HepG2 (cell line): ENCODE measurements at regions not wholly inside any gene's neighbourhood (a gene's known extent, or its start where the extent isn't known, plus 50 kb on each side); places are given as distances from the start of the nearest gene placed in this dataset.

ENCODE experiments used
- ATAC-seq: fragments of 200-7000 bp; cut with Tn5 transposase; 3 replicates; pipeline ENCODE4 v1.9.1; 2020; ENCODE audit warnings: mild to moderate bottlenecking, moderate library complexity
- BruUV-seq: library from RNA; stranded (reverse); fragments of 400-500 nt; replicated peaks from 2 replicates; lab custom pipeline; 2021; lab: Mats Ljungman, UMichigan
- CTCF ChIA-PET: fragments of 300-600 bp; formaldehyde crosslinking; extraction: SDS; loops from one replicate; lab custom pipeline; 2021; ENCODE audit warnings: low total read pairs, inconsistent platforms, low intra/inter-chr PET ratio; lab: Yijun Ruan, JAX
- POLR2A ChIA-PET: fragments of 350-600 bp; sonication (Branson Sonifier 250); formaldehyde crosslinking; loops from one replicate; lab custom pipeline; 2020; ENCODE audit warnings: antibody characterized with exemption, inconsistent platforms; lab: Yijun Ruan, JAX
- DNase-seq: peaks from one replicate; pipeline ENCODE4 v3.0.0-alpha.2; 2015; ENCODE audit warnings: low spot score
- FAIRE-seq: peaks from 3 replicates; lab custom pipeline; 2011; peaks lifted over from hg19 to GRCh38; lab: Jason Lieb, UNC
- H2AFZ ChIP-seq: one replicate; pipeline ENCODE4 v1.6.1; 2011; ENCODE audit warnings: low read length, inconsistent platforms
- H3K27ac ChIP-seq: fragments of 300-600 bp; 3 replicates; pipeline ENCODE4 v1.8.0; 2011; ENCODE audit warnings: mixed run types, mild to moderate bottlenecking, mixed read lengths, low read length, inconsistent platforms; ENCODE audit not compliant: insufficient read depth; ENCODE audit errors: extremely low read length
- H3K27me3 ChIP-seq, 2 experiments: fragments of 200-600 bp in 1 of 2; 2 replicates in 1 of 2; 3 replicates in 1 of 2; pipeline versions ENCODE4 v1.6.0 to v1.8.0; 2011; ENCODE audit warnings: low read length in 2 of 2, mild to moderate bottlenecking in 2 of 2, moderate library complexity in 2 of 2, inconsistent platforms in 1 of 2; ENCODE audit not compliant: insufficient read depth in 2 of 2, control insufficient read depth in 1 of 2
- H3K36me3 ChIP-seq, 2 experiments: fragments of 200-600 bp in 1 of 2; replicated peaks in 1 of 2; 2 replicates in 1 of 2; 3 replicates in 1 of 2; pipeline versions ENCODE4 v1.5.1 to v1.8.0; 2011; ENCODE audit warnings: low read length in 2 of 2, inconsistent platforms in 1 of 2; ENCODE audit not compliant: insufficient read depth in 2 of 2, control insufficient read depth in 1 of 2
- H3K4me1 ChIP-seq: 2 replicates; pipeline ENCODE4 v1.5.1; 2012; ENCODE audit warnings: low read length, inconsistent platforms; ENCODE audit not compliant: insufficient read depth
- H3K4me2 ChIP-seq: 2 replicates; pipeline ENCODE4 v1.6.0; 2011; ENCODE audit warnings: low read depth, low read length, inconsistent platforms
- H3K4me3 ChIP-seq, 3 experiments: fragments of 200-600 bp in 1 of 3; sonication (generic), shearing (Covaris generic) in 1 of 3; replicated peaks in 1 of 3; 2 replicates each; pipeline ENCODE4 v1.5.1; 2011 to 2016; ENCODE audit warnings: low read length in 3 of 3, inconsistent platforms in 2 of 3, low read depth in 2 of 3, mild to moderate bottlenecking in 2 of 3, control low read depth in 1 of 3, mixed read lengths in 1 of 3; ENCODE audit not compliant: insufficient read depth in 1 of 3
- H3K79me2 ChIP-seq: one replicate; pipeline ENCODE4 v1.6.1; 2011; ENCODE audit warnings: low read length, inconsistent platforms; ENCODE audit not compliant: insufficient read depth
- H3K9ac ChIP-seq: 2 replicates; pipeline ENCODE4 v1.6.0; 2011; ENCODE audit warnings: mild to moderate bottlenecking, low read depth, low read length, inconsistent platforms; ENCODE audit not compliant: insufficient read depth
- H3K9me3 ChIP-seq: 2 replicates; pipeline ENCODE4 v1.5.1; 2012; ENCODE audit warnings: mild to moderate bottlenecking, low read length
- H4K20me1 ChIP-seq: 2 replicates; pipeline ENCODE4 v1.6.0; 2011; ENCODE audit warnings: inconsistent platforms, mild to moderate bottlenecking, low read length, moderate library complexity; ENCODE audit not compliant: insufficient read depth
- CBFB ChIP-seq: sonication (generic); formaldehyde crosslinking; IDR thresholded peaks from 2 replicates; pipeline ENCODE4 v1.4.0; 2020; ENCODE audit warnings: missing genetic modification reagents
- CENPBD1 ChIP-seq: sonication (generic); formaldehyde crosslinking; IDR thresholded peaks from 2 replicates; pipeline ENCODE4 v1.8.0; 2022; ENCODE audit warnings: missing genetic modification reagents, low read depth, mild to moderate bottlenecking, borderline replicate concordance
- DPF2 ChIP-seq: sonication (generic); formaldehyde crosslinking; IDR thresholded peaks from 2 replicates; pipeline ENCODE4 v1.4.0; 2020; ENCODE audit warnings: mild to moderate bottlenecking, low read depth, missing genetic modification reagents, borderline replicate concordance
- ERF ChIP-seq: IDR thresholded peaks from 2 replicates; pipeline ENCODE4 v1.6.1; 2018; ENCODE audit warnings: missing biosample characterization, missing genetic modification reagents
- HDAC6 ChIP-seq: fragments of 200-600 bp; sonication (generic); IDR thresholded peaks from 2 replicates; pipeline ENCODE4 v1.7.0; 2017; ENCODE audit warnings: mild to moderate bottlenecking, antibody characterized with exemption, low read length, low read depth
- HOXA9 ChIP-seq: sonication (generic); formaldehyde crosslinking; IDR thresholded peaks from 2 replicates; pipeline ENCODE4 v1.8.1; 2022; ENCODE audit warnings: missing genetic modification reagents, mild to moderate bottlenecking, moderate library complexity, borderline replicate concordance
- KAT2B ChIP-seq: fragments of 150-350 bp; IDR thresholded peaks from 2 replicates; pipeline ENCODE4 v1.6.1; 2014; ENCODE audit warnings: low read depth, low read length, borderline replicate concordance
- MTERF4 ChIP-seq: sonication (generic); formaldehyde crosslinking; IDR thresholded peaks from 2 replicates; pipeline ENCODE4 v1.8.0; 2023; ENCODE audit warnings: mild to moderate bottlenecking, missing genetic modification reagents
- SOX6 ChIP-seq, 2 experiments: fragments of 450-650 bp in 1 of 2; sonication (generic) in 1 of 2; formaldehyde crosslinking in 1 of 2; IDR thresholded peaks; 2 replicates each; pipeline versions ENCODE4 v1.4.0 to v1.6.1; 2017 to 2020; ENCODE audit warnings: antibody characterized with exemption in 1 of 2, mild to moderate bottlenecking in 1 of 2, missing genetic modification reagents in 1 of 2
- SP5 ChIP-seq: IDR thresholded peaks from 2 replicates; pipeline ENCODE4 v1.6.1; 2016; ENCODE audit warnings: low read depth, borderline replicate concordance
- SRY ChIP-seq: sonication (generic); formaldehyde crosslinking; IDR thresholded peaks from 2 replicates; pipeline ENCODE4 v1.8.0; 2022; ENCODE audit warnings: mild to moderate bottlenecking, missing genetic modification reagents
- ZNF234 ChIP-seq: sonication (generic); formaldehyde crosslinking; conservative IDR thresholded peaks from 2 replicates; pipeline ENCODE4 v1.5.1; 2020; ENCODE audit warnings: mild to moderate bottlenecking, missing genetic modification reagents
- ZNF883 ChIP-seq: sonication (generic); formaldehyde crosslinking; IDR thresholded peaks from 2 replicates; pipeline ENCODE4 v1.5.1; 2020; ENCODE audit warnings: mild to moderate bottlenecking, missing genetic modification reagents; ENCODE audit errors: not compliant biosample characterization
- WGBS: methylation state at CpG from one replicate; pipeline ENCODE4 v1.1.6; 2017; ENCODE audit warnings: low lambda C conversion rate; 5-methylcytosine and 5-hydroxymethylcytosine counted together
- in situ Hi-C: cut with HindIII; loops from 2 replicates; pipeline ENCODE4 v1.10.0; 2017; ENCODE audit warnings: low pct_unique_long_range_greater_than_20kb; ENCODE audit not compliant: extremely low pct_ligation_motif_present
- intact Hi-C: fragments of 100-400 bp; cut with micrococcal nuclease; formaldehyde crosslinking; loops from one replicate; pipeline ENCODE4 v1.10.0; 2022; ENCODE audit not compliant: unreplicated experiment
- TF ChIP-seq, protein P1 (sequence below): sonication (generic); formaldehyde crosslinking; conservative IDR thresholded peaks from 2 replicates; pipeline ENCODE4 v1.4.0; 2020; ENCODE audit warnings: mild to moderate bottlenecking, missing genetic modification reagents, moderate library complexity
- TF ChIP-seq, protein P2 (sequence below): sonication (generic); formaldehyde crosslinking; IDR thresholded peaks from 2 replicates; pipeline ENCODE4 v1.8.0; 2022; ENCODE audit warnings: missing genetic modification reagents, mild to moderate bottlenecking, moderate library complexity, borderline replicate concordance

- CTCF ChIA-PET = no interaction called here
- POLR2A ChIA-PET = no interaction called here
- intact Hi-C loops (no loop called here), in situ Hi-C loops (no loop called here)
- Histone ChIP-seq H3K4me2 (no peak overlapping the region), H4K20me1 (no peaks in the 10 kb centered on the region), H2AFZ (no peak overlapping the region), H3K4me1 (no peaks in the 10 kb centered on the region), H3K36me3 (no peaks in the 10 kb centered on the region), H3K9ac (no peak overlapping the region), H3K79me2 (no peaks in the 10 kb centered on the region), H3K9me3 (no peaks in the 10 kb centered on the region), H3K27ac (no peak overlapping the region), H3K4me3 (no peak overlapping the region), H3K27me3 (no peaks in the 10 kb centered on the region)
- TF ChIP-seq HDAC6 = no peak
- TF ChIP-seq SOX6 (IDR thresholded peaks at IDR 0.05) = no peak
- TF ChIP-seq SOX6 (CRISPR knock-in tag; IDR thresholded peaks at IDR 0.05) = no peak
- TF ChIP-seq CENPBD1 (CRISPR knock-in tag) = no peak
- TF ChIP-seq ZNF883 (CRISPR knock-in tag) = no peak
- TF ChIP-seq MTERF4 (CRISPR knock-in tag) = no peak
- TF ChIP-seq KAT2B = no peak
- TF ChIP-seq CBFB (CRISPR knock-in tag) = no peak
- TF ChIP-seq, protein P1, sequence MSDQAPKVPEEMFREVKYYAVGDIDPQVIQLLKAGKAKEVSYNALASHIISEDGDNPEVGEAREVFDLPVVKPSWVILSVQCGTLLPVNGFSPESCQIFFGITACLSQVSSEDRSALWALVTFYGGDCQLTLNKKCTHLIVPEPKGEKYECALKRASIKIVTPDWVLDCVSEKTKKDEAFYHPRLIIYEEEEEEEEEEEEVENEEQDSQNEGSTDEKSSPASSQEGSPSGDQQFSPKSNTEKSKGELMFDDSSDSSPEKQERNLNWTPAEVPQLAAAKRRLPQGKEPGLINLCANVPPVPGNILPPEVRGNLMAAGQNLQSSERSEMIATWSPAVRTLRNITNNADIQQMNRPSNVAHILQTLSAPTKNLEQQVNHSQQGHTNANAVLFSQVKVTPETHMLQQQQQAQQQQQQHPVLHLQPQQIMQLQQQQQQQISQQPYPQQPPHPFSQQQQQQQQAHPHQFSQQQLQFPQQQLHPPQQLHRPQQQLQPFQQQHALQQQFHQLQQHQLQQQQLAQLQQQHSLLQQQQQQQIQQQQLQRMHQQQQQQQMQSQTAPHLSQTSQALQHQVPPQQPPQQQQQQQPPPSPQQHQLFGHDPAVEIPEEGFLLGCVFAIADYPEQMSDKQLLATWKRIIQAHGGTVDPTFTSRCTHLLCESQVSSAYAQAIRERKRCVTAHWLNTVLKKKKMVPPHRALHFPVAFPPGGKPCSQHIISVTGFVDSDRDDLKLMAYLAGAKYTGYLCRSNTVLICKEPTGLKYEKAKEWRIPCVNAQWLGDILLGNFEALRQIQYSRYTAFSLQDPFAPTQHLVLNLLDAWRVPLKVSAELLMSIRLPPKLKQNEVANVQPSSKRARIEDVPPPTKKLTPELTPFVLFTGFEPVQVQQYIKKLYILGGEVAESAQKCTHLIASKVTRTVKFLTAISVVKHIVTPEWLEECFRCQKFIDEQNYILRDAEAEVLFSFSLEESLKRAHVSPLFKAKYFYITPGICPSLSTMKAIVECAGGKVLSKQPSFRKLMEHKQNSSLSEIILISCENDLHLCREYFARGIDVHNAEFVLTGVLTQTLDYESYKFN (CRISPR knock-in tag) = no peak
- TF ChIP-seq ZNF234 (CRISPR knock-in tag) = no peak
- TF ChIP-seq DPF2 (CRISPR knock-in tag) = no peak
- no peak for TF ChIP-seq ERF
- TF ChIP-seq HOXA9 (CRISPR knock-in tag) = no peak
- no peak for TF ChIP-seq SRY (CRISPR knock-in tag)
- TF ChIP-seq, protein P2, sequence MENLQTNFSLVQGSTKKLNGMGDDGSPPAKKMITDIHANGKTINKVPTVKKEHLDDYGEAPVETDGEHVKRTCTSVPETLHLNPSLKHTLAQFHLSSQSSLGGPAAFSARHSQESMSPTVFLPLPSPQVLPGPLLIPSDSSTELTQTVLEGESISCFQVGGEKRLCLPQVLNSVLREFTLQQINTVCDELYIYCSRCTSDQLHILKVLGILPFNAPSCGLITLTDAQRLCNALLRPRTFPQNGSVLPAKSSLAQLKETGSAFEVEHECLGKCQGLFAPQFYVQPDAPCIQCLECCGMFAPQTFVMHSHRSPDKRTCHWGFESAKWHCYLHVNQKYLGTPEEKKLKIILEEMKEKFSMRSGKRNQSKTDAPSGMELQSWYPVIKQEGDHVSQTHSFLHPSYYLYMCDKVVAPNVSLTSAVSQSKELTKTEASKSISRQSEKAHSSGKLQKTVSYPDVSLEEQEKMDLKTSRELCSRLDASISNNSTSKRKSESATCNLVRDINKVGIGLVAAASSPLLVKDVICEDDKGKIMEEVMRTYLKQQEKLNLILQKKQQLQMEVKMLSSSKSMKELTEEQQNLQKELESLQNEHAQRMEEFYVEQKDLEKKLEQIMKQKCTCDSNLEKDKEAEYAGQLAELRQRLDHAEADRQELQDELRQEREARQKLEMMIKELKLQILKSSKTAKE (CRISPR knock-in tag) = no peak
- TF ChIP-seq SP5 (CRISPR knock-in tag) = no peak
- WGBS = 0% methylated on average over 1 of the region's 1 CpG
- FAIRE-seq (no peak), DNase-seq (no peak), ATAC-seq (no peak)
- no TSS peak for BruUV-seq
These were observed 55.6 kb downstream of the PBDC1 start for GRCh38 chrX:76228499-76228898.
